GM12865 (cell line): ENCODE measurements at regions not wholly inside any gene's neighbourhood (a gene's known extent, or its start where the extent isn't known, plus 50 kb on each side); places are given as distances from the start of the nearest gene placed in this dataset.

ENCODE experiments used
- DNase-seq: peaks from one replicate; pipeline ENCODE4 v3.0.0; 2010; ENCODE audit warnings: low read depth
- H3K4me3 ChIP-seq: 2 replicates; pipeline ENCODE4 v1.5.1; 2011; ENCODE audit warnings: mild to moderate bottlenecking, low read depth, low read length, control low read depth
- TF ChIP-seq, protein P1 (sequence below): IDR thresholded peaks from 2 replicates; pipeline ENCODE4 v1.5.1; 2011; ENCODE audit warnings: low read length, control low read depth, low read depth, inconsistent platforms; ENCODE audit not compliant: insufficient read depth; ENCODE audit errors: missing control alignments

DNA sequence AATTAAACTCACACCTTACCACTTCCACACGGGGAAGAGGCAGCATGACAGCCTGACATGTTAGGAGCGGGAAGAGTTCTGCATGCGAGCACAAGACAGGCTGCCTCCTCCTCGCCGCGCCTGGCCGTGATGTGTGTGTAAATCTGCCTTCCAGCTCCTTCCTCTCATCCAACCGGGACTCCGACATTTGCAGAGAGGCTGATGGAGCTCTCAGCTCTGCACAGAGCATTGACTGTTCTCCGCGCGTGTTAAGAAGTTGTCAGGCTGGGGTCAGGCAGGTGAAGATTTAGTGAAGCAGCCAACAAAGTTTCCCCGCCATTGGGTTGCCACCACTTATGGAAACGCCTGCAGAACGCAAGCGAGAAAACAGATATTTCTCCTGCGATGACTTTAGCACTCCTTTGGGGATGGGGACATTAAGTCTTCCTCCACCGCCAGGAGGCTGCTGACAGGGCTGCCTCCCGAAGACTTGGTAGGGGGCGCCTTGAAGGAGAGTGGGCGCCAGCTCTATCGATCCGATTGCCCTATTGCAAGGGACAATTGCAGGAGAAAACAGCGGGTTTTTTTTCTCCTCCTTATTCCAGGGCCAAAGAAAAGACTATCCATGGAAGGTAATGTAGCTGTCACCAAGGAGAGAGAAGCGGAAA is 213.9 kb upstream of the TSHZ3 start:
- DNase-seq: no peak
- TF ChIP-seq, protein P1, sequence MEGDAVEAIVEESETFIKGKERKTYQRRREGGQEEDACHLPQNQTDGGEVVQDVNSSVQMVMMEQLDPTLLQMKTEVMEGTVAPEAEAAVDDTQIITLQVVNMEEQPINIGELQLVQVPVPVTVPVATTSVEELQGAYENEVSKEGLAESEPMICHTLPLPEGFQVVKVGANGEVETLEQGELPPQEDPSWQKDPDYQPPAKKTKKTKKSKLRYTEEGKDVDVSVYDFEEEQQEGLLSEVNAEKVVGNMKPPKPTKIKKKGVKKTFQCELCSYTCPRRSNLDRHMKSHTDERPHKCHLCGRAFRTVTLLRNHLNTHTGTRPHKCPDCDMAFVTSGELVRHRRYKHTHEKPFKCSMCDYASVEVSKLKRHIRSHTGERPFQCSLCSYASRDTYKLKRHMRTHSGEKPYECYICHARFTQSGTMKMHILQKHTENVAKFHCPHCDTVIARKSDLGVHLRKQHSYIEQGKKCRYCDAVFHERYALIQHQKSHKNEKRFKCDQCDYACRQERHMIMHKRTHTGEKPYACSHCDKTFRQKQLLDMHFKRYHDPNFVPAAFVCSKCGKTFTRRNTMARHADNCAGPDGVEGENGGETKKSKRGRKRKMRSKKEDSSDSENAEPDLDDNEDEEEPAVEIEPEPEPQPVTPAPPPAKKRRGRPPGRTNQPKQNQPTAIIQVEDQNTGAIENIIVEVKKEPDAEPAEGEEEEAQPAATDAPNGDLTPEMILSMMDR: no peak
- no peak overlapping the region for H3K4me3 ChIP-seq

DNA sequence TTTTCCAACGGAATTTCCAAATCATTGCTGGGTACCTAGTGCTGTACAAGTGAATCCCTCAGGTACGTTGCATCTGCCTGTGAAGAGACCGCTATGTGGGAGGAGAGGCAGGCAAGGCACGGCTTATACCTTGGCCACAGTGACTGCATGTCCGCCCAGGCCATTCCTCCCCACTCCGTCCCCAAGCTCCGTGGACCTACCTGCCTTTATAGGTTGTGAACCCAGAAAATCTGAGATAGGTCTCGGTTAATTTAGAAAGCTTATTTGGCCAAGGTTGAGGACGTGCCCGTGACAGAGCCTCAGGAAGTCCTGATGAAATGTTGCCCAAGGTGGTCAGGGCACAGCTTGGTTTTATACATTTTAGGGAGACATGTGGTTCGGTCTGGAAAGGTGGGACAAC is 218.5 kb upstream of the TSHZ3 start:
- TF ChIP-seq, protein P1: no peak
- no peak overlapping the region for H3K4me3 ChIP-seq
- DNase-seq: no peak

DNA sequence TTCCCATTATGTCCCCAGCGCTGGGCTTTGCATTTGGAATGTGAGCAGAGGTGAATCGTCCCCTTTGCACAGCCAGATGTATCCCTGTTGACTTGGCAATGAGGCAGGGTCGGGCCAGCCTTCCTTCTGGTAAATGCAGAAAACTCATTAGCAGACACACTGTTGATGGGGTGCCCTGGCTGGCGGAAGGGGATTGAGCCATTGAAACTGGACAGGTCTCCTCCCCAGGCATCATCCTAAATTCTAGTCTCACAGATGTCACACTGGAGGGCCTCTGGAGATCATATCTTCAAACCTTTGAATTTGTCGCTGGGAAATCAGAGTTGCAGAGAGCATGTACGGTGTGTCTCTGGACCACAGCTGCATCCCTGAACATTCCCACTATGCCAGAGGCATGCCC is 219.5 kb upstream of the TSHZ3 start:
- TF ChIP-seq, protein P1: no peak
- DNase-seq: no peak
- H3K4me3 ChIP-seq: no peak overlapping the region

DNA sequence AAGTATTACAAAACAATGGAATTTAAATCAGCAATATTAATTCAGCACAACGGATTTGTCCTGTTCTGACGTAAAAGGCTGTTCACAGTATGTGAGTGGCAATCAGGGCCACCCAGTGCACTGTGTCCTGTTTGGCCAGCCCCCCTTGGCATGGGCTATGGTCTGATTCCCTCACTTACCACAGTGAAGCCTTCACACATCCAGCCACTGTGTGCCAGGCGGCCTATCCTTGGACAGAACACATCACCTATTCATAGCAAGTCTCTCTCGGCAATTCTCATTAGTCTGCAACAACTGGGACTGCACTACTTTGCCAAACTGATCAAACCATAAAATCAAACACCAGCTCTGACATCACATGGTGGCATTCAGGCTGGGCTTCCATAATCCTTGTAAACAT is 221.5 kb upstream of the TSHZ3 start:
- TF ChIP-seq, protein P1: no peak
- DNase-seq: no peak

DNA sequence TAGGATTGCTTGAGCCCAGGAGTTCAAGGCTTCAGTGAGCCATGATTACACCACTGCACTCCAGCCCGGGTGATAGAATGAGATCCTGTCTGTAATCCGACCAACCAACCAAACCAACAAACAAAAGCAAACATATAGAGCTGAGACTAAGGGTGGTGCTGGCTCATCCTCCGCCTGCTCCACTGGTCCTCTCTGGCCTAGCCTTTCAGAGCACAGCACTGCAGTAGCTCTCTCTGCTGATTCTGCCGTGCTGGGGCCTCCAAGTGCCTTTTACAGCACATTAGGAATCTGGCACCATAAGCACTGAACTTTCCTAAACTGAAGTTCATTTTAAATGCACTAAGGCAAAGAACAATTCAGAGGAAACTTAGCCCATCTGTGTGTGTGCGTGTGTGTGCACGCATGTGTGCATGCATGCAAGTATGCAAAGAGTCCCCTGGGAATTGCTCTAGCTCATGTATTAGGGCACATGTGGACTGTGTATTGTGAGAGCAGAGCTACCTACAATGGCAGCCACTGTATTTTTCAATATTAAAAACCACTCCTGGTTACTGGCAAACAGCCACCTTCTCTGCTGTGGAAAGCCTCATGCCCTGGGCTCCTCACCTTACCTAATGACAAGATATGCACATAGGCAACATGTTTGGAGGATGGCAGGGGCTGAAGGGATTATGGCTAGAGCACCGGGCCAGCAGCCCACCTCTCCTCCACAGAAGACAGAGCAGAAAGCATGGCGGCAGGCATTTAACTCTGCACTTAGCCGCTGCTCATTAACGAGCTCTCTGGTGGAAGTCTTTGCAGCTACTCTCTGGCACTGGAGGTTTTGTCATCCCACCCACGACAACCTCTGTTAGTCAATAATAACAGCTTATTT is 223.1 kb upstream of the TSHZ3 start:
- DNase-seq: no peak
- TF ChIP-seq, protein P1: no peak

More for the DNA sequence above, 221.5 kb upstream of the TSHZ3 start:
- no peak overlapping the region for H3K4me3 ChIP-seq

DNA sequence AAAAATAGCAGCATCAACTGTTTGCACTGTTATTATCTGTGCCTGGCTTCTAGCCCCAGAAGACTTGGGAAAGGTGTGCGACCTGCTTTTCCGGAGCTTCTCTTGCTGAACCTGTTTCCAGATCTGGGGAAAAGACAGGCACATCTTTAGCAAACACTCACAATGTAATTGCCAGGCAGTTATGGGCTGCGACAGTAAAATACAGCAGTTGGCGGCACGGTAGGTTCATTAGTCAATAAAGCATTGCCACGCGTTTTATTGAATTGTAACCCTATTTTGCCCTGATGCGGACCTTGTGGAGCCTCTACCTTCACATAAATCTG is 223.7 kb upstream of the TSHZ3 start:
- no peak overlapping the region for H3K4me3 ChIP-seq
- TF ChIP-seq, protein P1: no peak
- no peak for DNase-seq

More for the DNA sequence above, 223.1 kb upstream of the TSHZ3 start:
- no peak overlapping the region for H3K4me3 ChIP-seq
